ENCODE measurements at regions not wholly inside any gene's neighbourhood (a gene's known extent, or its start where the extent isn't known, plus 50 kb on each side); places are given as distances from the start of the nearest gene placed in this dataset.

- TF ChIP-seq POLR2A (IDR thresholded peaks at IDR 0.05) (no peak), CTCF (IDR thresholded peaks at IDR 0.05) (no peak), POLR2AphosphoS5 (IDR thresholded peaks at IDR 0.05) (no peak)
Observed at GRCh38 chr16:64878940-64879339, 242.9 kb downstream of the CDH11 start.

Measured in prostate gland (tissue), 2 donors.